ENCODE measurements at regions not wholly inside any gene's neighbourhood (a gene's known extent, or its start where the extent isn't known, plus 50 kb on each side); places are given as distances from the start of the nearest gene placed in this dataset.

- no peaks in the 10 kb centered on the region for H3K27me3 ChIP-seq
- no peak for TF ChIP-seq CTCF (IDR thresholded peaks at IDR 0.05)
- TF ChIP-seq POLR2A (IDR thresholded peaks at IDR 0.05): no peak
- DNase-seq (no peak), ATAC-seq (no peak)
- WGBS, 2 donors: 50 to 51% methylated on average over 3 of the region's 3 CpGs
- no peak overlapping the region for H3K4me3 ChIP-seq
- no peak overlapping the region for H3K27ac ChIP-seq
- no peaks in the 10 kb centered on the region for H3K9me3 ChIP-seq
- intact Hi-C loops (cut with DNase I): no loop called here
- no peaks in the 10 kb centered on the region for H3K4me1 ChIP-seq
- no peaks in the 10 kb centered on the region for H3K36me3 ChIP-seq (replicated peaks in 1 of 2; ENCODE audit: insufficient read depth in 1 of 2, low read depth in 2 of 2)
Measured at GRCh38 chrX:113629326-113629725, 788.7 kb upstream of the AMOT start.

GRCh38 chrX:113594123-113594841 is 753.7 kb upstream of the AMOT start:
- intact Hi-C loops (cut with DNase I): no loop called here
- H3K36me3 ChIP-seq (replicated peaks in 1 of 2; ENCODE audit: insufficient read depth in 1 of 2, low read depth in 2 of 2): no peaks in the 10 kb centered on the region
- H3K27me3 ChIP-seq: no peaks in the 10 kb centered on the region
- WGBS, 2 donors: 80% methylated on average over 4 to 6 of the region's 6 CpGs
- H3K4me3 ChIP-seq: no peak overlapping the region
- H3K9me3 ChIP-seq: no peaks in the 10 kb centered on the region
- H3K27ac ChIP-seq: no peak overlapping the region
- DNase-seq (no peak), ATAC-seq (no peak)
- no peak for TF ChIP-seq CTCF (IDR thresholded peaks at IDR 0.05)
- TF ChIP-seq POLR2A (IDR thresholded peaks at IDR 0.05): no peak
- no peaks in the 10 kb centered on the region for H3K4me1 ChIP-seq

DNA sequence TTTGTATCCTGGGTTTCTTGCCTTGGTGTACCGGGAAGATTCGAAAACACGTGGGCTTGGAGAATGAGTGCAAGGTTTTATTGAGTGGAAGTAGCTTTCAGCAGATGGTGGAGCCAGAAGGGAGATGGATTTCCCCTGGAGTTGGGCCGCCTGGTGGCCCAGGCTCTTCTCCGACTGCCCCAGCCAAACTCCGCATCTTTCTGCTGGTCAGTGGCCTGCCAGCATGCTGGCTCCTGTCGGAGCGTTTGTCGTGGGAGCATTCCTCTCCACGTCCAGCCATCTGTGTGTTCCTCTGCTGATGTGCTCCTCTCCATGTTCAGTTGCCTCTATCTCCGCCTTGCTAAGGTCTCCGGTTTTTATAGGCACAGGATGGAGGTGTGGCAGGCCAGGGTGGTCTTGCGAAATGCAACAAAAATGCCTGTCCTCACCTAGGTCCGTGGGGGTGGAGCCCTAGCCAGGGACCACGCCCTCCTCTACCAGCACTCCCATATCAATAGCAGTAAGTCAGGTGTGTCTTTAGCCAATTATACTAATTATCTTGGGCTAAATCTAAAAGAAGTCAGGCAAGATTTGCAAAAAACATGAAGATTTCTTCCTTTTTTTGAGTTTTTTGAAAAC is 745.8 kb upstream of the AMOT start:
- H3K36me3 ChIP-seq (replicated peaks in 1 of 2; ENCODE audit: insufficient read depth in 1 of 2, low read depth in 2 of 2): no peaks in the 10 kb centered on the region
- H3K27ac ChIP-seq: no peak overlapping the region
- intact Hi-C loops (cut with DNase I): no loop called here
- TF ChIP-seq POLR2A (IDR thresholded peaks at IDR 0.05): no peak
- no peak for TF ChIP-seq CTCF (IDR thresholded peaks at IDR 0.05)
- ATAC-seq: no peak
- DNase-seq: no peak
- H3K9me3 ChIP-seq: no peaks in the 10 kb centered on the region
- H3K4me1 ChIP-seq: no peaks in the 10 kb centered on the region
- H3K27me3 ChIP-seq: no peaks in the 10 kb centered on the region
- WGBS, 2 donors: 75 to 82% methylated on average over 8 to 14 of the region's 15 CpGs
- H3K4me3 ChIP-seq: no peak overlapping the region

- 87 to 89% methylated on average over 2 of the region's 2 CpGs for WGBS, 2 donors
- ATAC-seq (no peak), DNase-seq (no peak)
- Histone ChIP-seq H3K9me3 (no peaks in the 10 kb centered on the region), H3K4me3 (no peak overlapping the region), H3K4me1 (no peaks in the 10 kb centered on the region), H3K27ac (no peak overlapping the region), H3K36me3 (replicated peaks in 1 of 2; ENCODE audit: insufficient read depth in 1 of 2, low read depth in 2 of 2) (no peaks in the 10 kb centered on the region), H3K27me3 (no peaks in the 10 kb centered on the region)
- TF ChIP-seq CTCF (IDR thresholded peaks at IDR 0.05) (no peak), POLR2A (IDR thresholded peaks at IDR 0.05) (no peak)
- intact Hi-C loops (cut with DNase I): no loop called here
Measured at GRCh38 chrX:113580486-113580885, 739.9 kb upstream of the AMOT start.

DNA sequence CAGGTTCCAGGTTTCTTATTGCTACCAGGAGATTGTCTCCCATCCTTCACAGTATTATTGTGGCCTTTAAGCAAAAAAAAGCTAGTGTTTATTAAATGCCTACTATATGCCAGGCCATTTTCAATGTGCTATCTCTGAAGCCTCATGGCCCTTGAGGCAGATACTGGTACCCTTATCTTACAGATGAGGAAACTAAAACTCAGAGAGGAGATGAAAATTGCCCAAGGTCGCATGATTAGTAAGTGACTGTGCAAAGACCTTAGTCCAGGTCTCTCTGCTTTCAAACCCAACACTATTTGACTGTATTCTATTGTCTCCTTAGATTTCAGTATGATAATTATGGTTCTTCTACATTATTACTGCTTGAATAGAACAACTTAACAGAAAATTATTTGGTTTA is 717.9 kb upstream of the AMOT start:
- no peak overlapping the region for H3K4me3 ChIP-seq
- TF ChIP-seq POLR2A (IDR thresholded peaks at IDR 0.05) (no peak), CTCF (IDR thresholded peaks at IDR 0.05) (no peak)
- DNase-seq (no peak), ATAC-seq (no peak)
- no peaks in the 10 kb centered on the region for H3K4me1 ChIP-seq
- H3K9me3 ChIP-seq: no peaks in the 10 kb centered on the region
- intact Hi-C loops (cut with DNase I): no loop called here
- H3K27me3 ChIP-seq: no peaks in the 10 kb centered on the region
- no peak overlapping the region for H3K27ac ChIP-seq
- WGBS, 2 donors: 36 to 53% methylated on average over 1 of the region's 1 CpG
- no peaks in the 10 kb centered on the region for H3K36me3 ChIP-seq (replicated peaks in 1 of 2; ENCODE audit: insufficient read depth in 1 of 2, low read depth in 2 of 2)
